NB4 (cell line): ENCODE measurements at regions not wholly inside any gene's neighbourhood (a gene's known extent, or its start where the extent isn't known, plus 50 kb on each side); places are given as distances from the start of the nearest gene placed in this dataset.

ENCODE experiments used
- DNase-seq: peaks from one replicate; pipeline ENCODE4 v3.0.0; 2010; ENCODE audit warnings: low read depth
- H3K4me3 ChIP-seq: one replicate; pipeline ENCODE4 v1.5.1; 2011; ENCODE audit warnings: mild to moderate bottlenecking, low read depth, low read length, moderate library complexity
- MYC ChIP-seq: IDR thresholded peaks from 2 replicates; pipeline ENCODE4 v1.6.1; 2011; ENCODE audit warnings: low read depth, low read length
- POLR2A ChIP-seq: IDR thresholded peaks from 2 replicates; pipeline ENCODE4 v1.6.1; 2011; ENCODE audit warnings: mild to moderate bottlenecking; ENCODE audit not compliant: insufficient read length; ENCODE audit errors: extremely low read depth
- TF ChIP-seq, protein P1 (sequence below): IDR thresholded peaks from one replicate; pipeline ENCODE4 v1.5.1; 2012; ENCODE audit warnings: low read depth, low read length
- TF ChIP-seq, protein P2 (sequence below): IDR thresholded peaks from 2 replicates; pipeline ENCODE4 v1.6.1; 2011; ENCODE audit warnings: low read depth, low read length

- peak; percentile 31 for DNase-seq
Observed at GRCh38 chr21:25350056-25350455, 257.2 kb downstream of the MRPL39 start.

DNA sequence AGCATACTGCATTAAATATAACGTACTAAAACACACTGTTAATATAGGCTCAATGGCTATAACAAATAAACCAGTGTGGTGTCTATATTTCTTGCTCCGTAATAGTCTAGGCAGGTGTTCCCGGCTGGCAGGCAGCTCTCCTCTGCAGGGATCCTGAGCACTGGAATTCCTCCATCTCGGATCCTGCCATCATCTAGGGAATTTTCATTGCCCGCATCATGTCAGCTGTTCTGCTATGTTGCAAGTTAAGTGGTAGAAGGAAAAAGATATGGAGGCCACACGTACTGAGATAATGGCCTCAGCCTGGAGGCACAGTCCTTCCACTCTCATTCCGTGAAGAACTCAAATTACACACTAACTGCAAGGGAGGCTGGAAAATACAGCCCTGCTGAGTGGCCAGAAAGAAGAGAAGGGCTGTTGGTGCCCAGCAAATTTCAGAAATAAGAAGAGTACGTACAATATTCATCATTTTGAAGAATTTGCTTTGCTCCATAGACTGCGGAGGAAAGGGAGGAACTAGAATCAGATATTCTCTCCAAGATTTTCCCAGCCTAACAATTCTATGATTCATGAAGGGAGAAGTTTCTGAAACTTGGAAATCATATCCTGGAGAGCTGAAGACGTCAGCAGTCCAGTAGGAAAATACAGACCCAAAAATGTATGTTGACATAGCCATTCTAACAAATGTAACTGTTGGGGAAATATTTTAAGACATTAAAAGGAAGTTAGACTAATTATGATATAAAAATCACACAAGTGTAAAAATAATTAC is 263.3 kb downstream of the MRPL39 start:
- TF ChIP-seq, protein P1, sequence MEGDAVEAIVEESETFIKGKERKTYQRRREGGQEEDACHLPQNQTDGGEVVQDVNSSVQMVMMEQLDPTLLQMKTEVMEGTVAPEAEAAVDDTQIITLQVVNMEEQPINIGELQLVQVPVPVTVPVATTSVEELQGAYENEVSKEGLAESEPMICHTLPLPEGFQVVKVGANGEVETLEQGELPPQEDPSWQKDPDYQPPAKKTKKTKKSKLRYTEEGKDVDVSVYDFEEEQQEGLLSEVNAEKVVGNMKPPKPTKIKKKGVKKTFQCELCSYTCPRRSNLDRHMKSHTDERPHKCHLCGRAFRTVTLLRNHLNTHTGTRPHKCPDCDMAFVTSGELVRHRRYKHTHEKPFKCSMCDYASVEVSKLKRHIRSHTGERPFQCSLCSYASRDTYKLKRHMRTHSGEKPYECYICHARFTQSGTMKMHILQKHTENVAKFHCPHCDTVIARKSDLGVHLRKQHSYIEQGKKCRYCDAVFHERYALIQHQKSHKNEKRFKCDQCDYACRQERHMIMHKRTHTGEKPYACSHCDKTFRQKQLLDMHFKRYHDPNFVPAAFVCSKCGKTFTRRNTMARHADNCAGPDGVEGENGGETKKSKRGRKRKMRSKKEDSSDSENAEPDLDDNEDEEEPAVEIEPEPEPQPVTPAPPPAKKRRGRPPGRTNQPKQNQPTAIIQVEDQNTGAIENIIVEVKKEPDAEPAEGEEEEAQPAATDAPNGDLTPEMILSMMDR, result no peak
- TF ChIP-seq POLR2A (no peak), MYC (no peak)
- TF ChIP-seq, protein P2, sequence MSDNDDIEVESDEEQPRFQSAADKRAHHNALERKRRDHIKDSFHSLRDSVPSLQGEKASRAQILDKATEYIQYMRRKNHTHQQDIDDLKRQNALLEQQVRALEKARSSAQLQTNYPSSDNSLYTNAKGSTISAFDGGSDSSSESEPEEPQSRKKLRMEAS, result no peak
- no peak overlapping the region for H3K4me3 ChIP-seq
- DNase-seq, result no peak

More at GRCh38 chr21:25350056-25350455, 257.2 kb downstream of the MRPL39 start:
- no peak overlapping the region for H3K4me3 ChIP-seq
- TF ChIP-seq MYC, result no peak
- TF ChIP-seq POLR2A, result no peak
- TF ChIP-seq, protein P2, result no peak
- TF ChIP-seq, protein P1, result peak; percentile 53

DNA sequence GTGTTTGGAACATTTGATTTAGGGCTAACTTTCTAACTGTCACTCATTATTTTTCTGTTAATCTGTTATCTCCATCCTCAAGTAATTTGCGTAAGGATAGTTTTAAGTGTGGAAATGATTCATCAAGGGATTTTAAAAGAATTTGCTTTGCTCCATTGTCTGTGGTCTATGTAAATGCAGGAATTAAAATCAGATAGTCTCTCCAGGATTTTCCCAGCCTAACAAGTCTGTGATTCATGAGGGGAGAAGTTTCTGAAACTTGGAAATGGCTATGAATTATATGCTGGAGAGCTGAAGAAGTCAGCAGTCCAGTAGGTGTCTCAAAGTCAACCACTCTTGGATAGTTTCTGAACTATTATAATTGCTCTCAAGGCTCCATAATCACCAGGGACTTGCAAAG is 264.5 kb downstream of the MRPL39 start:
- H3K4me3 ChIP-seq, result no peak overlapping the region
- TF ChIP-seq POLR2A (no peak), MYC (no peak)
- TF ChIP-seq, protein P1, result no peak
- TF ChIP-seq, protein P2, result no peak
- no peak for DNase-seq

- H3K4me3 ChIP-seq, result no peak overlapping the region
- TF ChIP-seq, protein P1, result no peak
- TF ChIP-seq MYC (no peak), POLR2A (no peak)
- TF ChIP-seq, protein P2, result no peak
- no peak for DNase-seq
Observed at GRCh38 chr21:25341981-25342380, 265.3 kb downstream of the MRPL39 start.

DNA sequence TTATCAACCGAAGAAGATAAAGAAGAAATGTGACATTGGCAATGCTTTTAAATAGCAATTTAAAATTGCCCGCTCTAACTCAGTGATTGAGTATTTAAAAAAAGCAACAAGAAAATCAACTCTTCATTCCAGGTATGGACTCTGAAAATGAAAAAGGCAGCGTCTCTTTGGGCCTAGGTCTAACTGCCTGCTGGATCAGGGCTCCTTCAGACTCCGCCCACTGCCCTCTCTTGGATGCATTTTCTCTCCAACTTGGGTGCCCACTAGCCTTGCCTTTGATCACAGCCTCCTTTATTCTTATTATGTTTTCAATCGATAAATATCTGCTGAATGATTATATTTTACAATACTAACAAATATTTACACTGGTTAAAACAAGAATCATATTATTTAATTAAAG is 268.9 kb downstream of the MRPL39 start:
- no peak for DNase-seq
- TF ChIP-seq, protein P1, result no peak
- TF ChIP-seq POLR2A (no peak), MYC (no peak)
- TF ChIP-seq, protein P2, result no peak

More for the DNA sequence above, 268.9 kb downstream of the MRPL39 start:
- H3K4me3 ChIP-seq, result no peak overlapping the region
